ENCODE measurements at regions not wholly inside any gene's neighbourhood (a gene's known extent, or its start where the extent isn't known, plus 50 kb on each side); places are given as distances from the start of the nearest gene placed in this dataset.

DNA sequence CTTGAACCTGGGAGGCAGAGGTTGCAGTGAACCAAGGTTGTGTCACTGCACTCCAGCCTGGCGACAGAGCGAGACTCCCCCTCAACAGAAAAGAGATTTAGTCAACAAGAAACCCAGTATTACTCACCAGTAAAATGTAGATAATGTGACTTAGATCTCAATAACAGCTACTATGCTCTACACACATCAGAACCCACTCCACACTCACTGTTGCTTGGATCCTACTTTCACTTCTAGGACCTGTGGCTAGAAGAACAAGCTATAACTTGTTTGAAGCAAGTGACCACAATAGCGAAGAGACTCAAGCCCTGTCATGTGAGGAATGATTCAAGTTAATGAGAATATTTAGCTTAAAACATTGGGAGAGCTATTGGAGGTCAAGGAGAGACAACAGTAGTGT, 100.7 kb downstream of the ANXA2 start:
- no peak for TF ChIP-seq CTCF (IDR thresholded peaks at IDR 0.05; ENCODE audit: control extremely low read depth, extremely low read depth)
- H3K4me3 ChIP-seq: no peak overlapping the region
- no peaks in the 10 kb centered on the region for H3K9me3 ChIP-seq (ENCODE audit: control insufficient read depth in 4 of 4, insufficient read depth in 3 of 4, low read length in 3 of 4)
- DNase-seq: no peak
- H3K27me3 ChIP-seq (ENCODE audit: control insufficient read depth in 3 of 3, insufficient read depth in 3 of 3, low read length in 2 of 3): no peaks in the 10 kb centered on the region
- ATAC-seq (ENCODE audit: insufficient read depth, low FRiP score): no peak
- H3K27ac ChIP-seq (ENCODE audit: low read depth in 1 of 2, low read length in 1 of 2): no peak overlapping the region
- H3K36me3 ChIP-seq (ENCODE audit: control insufficient read depth in 4 of 4, insufficient read depth in 4 of 4, low read length in 4 of 4): no peaks in the 10 kb centered on the region
- no peak overlapping the region for H3K9ac ChIP-seq (ENCODE audit: insufficient read depth in 1 of 2, low read length in 2 of 2)
- H3K4me1 ChIP-seq (ENCODE audit: control insufficient read depth in 5 of 5, insufficient read depth in 5 of 5, low read length in 5 of 5): peaks cover 0 to 6% (median 3%) of the 10 kb centered on the region in 5 donors
- WGBS, 2 donors: 85 to 97% methylated on average over 3 of the region's 3 CpGs

Data from lung (tissue), 11 donors.